NCI-H2227 (cell line): ENCODE measurements at regions not wholly inside any gene's neighbourhood (a gene's known extent, or its start where the extent isn't known, plus 50 kb on each side); places are given as distances from the start of the nearest gene placed in this dataset.

Experiments used
- DNase-seq: peaks from one replicate; lab custom pipeline; 2025; ENCODE audit not compliant: unreplicated experiment; lab: John Stamatoyannopoulos, UW

DNA sequence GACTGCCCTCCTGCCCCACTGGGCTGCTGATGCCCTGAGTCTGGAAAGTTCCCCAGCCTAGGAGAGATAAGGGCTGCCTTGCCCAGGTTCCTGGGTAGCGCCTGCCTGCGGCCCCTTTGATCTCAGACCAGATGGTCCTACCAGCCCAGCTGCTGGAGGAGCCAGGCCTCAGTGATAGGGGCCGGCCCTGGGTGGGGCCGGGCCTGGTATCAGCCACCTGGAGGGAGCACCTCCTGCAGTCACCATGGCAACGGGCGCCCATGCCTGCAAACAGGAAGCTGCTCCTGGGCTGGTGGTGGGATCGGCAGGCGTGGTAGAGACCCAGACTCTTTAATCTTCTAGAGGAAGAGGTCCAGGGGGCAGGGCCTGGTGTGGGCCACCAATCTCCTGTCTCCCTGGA is 119.7 kb upstream of the WNT4 start:
- DNase-seq = peak; percentile 31

DNA sequence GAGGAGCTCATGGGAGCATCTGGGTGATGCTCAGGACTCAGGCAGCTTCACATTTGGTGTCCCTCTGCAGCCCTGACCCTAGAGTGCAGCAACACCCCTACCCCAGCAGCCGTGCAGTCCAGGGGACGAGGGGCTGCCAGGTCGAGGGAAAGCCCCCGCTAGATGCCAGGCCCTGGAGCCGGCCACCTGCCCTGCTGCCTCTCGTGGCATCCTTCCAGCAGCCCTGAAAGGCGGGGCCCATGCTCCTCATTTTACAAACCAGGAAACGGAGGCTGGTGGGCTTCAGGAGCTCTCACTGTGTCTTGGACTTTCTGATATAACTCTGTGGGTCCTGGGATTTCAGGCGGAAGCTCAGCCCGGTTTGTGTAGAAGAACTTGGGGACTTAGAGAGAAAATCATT is 120.5 kb upstream of the WNT4 start:
- DNase-seq = no peak

- no peak for DNase-seq
Observed at GRCh38 chr1:22264464-22265341, 121.8 kb upstream of the WNT4 start.

DNA sequence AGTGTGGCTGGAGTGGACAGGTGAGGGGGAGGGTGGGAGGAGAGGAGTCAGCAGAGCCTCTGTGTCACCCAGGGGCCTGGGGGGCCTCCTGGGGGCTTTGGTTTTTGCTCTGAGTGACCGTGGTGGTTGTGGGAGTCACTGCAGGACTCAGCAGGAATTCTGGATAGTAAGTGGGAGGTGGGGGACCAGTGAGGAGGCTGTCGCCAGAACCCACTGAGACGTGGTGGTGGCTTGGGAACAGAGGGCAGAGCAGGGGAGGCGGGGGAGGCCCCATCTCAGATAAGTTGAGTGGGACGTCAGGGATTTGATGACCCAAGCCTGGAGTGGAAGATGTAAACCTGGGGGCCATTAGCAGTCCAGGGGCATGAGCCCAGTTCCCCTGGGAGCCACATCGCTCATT is 123.2 kb upstream of the WNT4 start:
- no peak for DNase-seq

DNA sequence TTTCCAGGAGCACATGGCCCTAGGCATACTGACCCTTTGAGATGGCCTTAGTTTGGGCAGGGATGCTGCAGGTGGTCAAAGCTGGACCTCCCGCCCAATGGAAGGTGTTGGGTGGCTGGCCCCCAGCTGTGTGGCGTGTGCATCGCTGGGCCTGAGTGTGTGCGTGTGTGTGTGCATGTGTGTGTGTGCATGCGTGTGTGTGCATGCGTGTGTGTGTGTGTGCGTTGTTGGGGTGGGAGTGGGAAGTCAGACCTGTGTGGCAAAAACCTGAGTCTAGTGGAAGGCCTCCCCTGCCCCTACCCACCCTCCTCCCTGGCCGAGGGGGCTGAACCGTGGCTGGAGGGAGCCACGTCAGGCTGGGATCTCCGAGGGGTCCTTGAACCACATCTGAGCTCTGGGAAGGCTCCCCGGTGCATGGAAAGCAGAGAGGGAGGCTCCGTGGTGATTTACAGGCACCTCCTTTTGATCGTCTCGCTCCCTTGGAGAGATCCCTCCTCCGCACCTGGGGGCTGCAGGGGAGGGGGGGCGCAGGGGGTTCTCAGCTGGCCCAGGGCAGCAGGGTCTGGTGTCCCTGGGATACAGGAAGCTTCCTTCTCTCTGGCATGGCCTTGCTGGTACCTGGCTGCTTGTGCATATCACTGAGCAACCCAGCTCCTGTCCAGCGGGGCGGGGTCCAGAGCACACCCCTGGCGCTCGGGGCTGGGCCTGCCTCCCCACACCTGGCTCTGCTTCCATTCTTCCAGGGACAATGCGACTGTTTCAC is 124.7 kb upstream of the WNT4 start:
- no peak for DNase-seq

- no peak for DNase-seq
Observed at GRCh38 chr1:22268327-22268726, 125.4 kb upstream of the WNT4 start.

GRCh38 chr1:22271847-22272801 is 129.2 kb upstream of the WNT4 start:
- no peak for DNase-seq

DNA sequence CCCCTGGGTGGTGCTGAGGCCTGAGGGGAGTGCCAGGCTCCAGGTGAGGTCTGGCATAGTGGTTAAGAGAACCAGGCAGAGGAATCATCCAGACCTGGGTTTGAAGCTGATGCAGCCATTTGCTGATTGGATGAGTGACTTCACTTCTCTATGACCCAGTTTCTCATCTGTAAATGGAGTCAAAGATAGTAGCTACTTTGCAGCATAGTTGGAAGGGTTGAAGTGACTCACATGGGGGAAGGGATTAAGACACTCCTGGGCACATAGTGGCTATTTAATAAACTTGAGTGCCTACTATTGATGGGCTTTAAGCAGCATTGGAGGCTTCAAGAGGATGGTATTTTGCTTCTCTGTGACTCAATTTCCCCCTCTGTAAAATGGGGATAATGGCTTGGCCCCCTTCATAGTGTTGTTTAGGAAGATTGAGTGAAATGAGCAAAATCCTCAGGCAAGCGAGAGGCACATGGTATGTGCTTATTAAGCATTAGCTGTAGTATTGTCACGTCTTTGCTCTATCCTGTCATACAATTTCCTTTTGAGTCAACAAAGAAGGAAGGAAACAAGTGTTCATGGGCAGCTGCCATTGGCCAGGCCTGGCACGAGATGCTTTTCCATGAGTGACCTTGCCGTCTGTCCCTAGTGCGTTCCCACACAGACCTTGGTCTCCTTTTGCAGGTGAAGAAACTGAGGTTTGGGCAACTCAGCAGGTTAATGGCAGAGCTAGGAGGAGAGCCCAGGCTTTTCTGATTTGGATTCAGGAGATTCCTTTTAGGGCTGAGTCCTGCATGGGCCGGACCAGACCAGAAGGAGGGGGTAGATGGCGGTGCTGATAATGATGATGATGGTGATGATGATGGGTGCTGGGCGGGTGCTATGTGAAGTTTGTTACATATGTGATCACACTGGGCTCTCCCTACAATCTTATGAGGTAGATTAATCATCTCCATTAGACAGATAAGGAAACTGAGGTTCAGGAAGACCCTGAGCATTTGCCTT is 131.1 kb upstream of the WNT4 start:
- no peak for DNase-seq

- no peak for DNase-seq
Observed at GRCh38 chr1:22275167-22275566, 132.3 kb upstream of the WNT4 start.

DNA sequence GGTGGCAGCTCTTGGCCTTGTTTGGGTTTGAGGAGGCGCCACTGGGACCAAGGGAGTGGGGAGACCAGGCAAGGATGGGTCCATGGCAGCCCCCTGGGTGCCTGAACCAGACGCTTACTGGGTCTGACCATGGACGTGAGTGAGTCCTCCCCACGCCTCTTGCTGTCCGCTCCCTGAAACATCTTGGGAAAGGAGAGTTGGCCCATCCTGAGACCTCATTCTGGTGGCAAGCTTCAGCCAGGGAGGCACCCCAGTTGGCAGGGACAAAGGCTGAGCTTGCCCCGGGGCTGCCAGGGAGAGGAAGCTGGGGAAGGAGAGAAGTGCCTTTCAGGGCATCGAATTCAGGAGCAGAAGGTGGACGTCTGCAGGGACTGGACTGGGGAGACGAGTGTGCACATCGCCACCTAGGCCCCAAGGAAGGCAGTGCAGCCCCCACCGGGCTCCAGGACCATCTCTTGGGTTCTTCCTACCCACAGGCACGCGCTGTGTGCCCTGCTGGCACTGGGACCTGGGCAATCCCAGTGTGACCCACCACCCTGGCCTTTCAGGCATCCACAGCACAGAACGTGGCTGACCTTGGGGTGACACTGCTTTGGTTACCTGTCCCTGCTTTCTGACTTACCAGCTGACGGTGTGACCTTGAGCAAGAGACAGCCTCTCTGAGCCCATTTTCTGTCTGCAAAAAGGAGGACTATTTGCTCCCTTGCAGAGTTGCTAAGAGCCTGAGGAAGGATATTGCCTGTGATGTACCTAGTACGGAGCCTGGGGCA is 132.9 kb upstream of the WNT4 start:
- DNase-seq = peak; percentile 60

- DNase-seq = no peak
Observed at GRCh38 chr1:22276396-22276748, 133.5 kb upstream of the WNT4 start.

- DNase-seq = no peak
Observed at GRCh38 chr1:22277662-22278061, 134.8 kb upstream of the WNT4 start.

- DNase-seq = no peak
Observed at GRCh38 chr1:22279735-22280134, 136.8 kb upstream of the WNT4 start.

GRCh38 chr1:22280526-22280925 is 137.6 kb upstream of the WNT4 start:
- DNase-seq = no peak

GRCh38 chr1:22281521-22282363 is 138.8 kb upstream of the WNT4 start:
- no peak for DNase-seq

GRCh38 chr1:22282364-22282995 is 139.6 kb upstream of the WNT4 start:
- DNase-seq = no peak

DNA sequence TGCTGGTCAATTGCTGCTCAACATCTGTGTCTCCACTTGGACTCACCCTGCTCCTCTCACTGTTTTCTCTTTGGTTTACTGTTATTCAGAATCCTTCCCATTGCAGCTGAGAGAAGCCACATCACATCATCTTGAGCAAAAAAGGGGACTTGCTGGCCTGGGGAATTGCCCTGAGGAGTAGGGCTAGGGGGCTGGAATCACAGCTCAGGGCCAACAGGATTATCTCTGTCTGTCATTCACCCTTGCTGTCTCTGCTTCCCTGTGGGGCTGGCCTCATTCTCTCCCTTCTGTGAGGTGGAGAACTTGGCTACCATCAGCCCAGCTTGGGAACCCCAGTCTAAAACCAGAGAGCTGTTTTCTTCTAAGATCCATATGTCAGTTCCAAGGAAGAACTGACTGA is 140.7 kb upstream of the WNT4 start:
- DNase-seq = no peak

GRCh38 chr1:22284236-22284635 is 141.3 kb upstream of the WNT4 start:
- DNase-seq = no peak
